ENCODE measurements at regions not wholly inside any gene's neighbourhood (a gene's known extent, or its start where the extent isn't known, plus 50 kb on each side); places are given as distances from the start of the nearest gene placed in this dataset.

DNA sequence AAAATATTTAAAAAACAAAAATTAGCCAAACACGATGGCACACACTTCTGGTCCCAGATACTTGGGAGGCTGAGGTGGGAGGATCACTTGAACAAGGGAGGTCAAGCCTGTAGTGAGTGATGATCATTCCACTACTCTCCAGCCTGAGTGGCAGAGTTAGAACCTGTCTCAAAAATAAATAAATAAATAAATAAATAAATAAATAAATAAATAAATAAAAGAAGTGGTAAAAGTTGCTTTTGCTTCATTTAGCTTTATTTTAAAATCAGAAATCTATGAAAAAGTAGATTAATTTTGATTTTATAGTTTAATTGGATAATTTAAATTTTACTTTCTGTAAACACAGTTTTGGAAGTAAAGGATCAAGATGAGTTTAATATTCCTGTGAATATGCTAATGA is 552.9 kb upstream of the PCDH10 start:
- TF ChIP-seq CTCF (conservative IDR thresholded peaks at IDR 0.05; ENCODE audit: control insufficient read depth, insufficient read depth, low read depth, low read length): no peak
- no peak for DNase-seq (ENCODE audit: low read depth)

GRCh38 chr4:132605551-132605950 is 543.5 kb upstream of the PCDH10 start:
- TF ChIP-seq CTCF (conservative IDR thresholded peaks at IDR 0.05; ENCODE audit: control insufficient read depth, insufficient read depth, low read depth, low read length): no peak
- no peak overlapping the region for H3K4me3 ChIP-seq (ENCODE audit: control insufficient read depth, low read depth, low read length)
- no peak for DNase-seq (ENCODE audit: low read depth)

More for the DNA sequence above, 552.9 kb upstream of the PCDH10 start:
- H3K4me3 ChIP-seq (ENCODE audit: control insufficient read depth, low read depth, low read length): no peak overlapping the region

- no peak overlapping the region for H3K4me3 ChIP-seq (ENCODE audit: control insufficient read depth, low read depth, low read length)
- no peak for DNase-seq (ENCODE audit: low read depth)
- peak; percentile 35 for TF ChIP-seq CTCF (conservative IDR thresholded peaks at IDR 0.05; ENCODE audit: control insufficient read depth, insufficient read depth, low read depth, low read length)
Observed at GRCh38 chr4:132614682-132615081, 534.4 kb upstream of the PCDH10 start.

DNA sequence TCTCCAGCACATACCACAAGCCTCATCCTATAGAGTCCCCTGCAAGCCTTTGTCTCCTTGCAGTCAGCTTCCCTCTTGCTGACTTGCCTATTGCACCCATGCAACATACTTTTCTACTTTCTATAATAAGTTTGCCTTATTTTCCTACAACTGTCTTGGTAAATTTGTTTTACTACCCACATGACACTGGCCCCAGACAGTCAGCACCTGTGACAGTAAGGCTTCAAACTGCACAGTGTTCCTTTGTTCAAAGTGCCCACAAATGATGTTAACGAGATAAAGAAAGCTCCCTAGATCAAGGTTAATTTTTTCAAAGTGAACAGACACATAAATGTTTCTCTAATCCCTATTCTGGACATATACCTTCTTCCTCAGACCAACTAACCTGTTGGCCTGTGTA is 529.1 kb upstream of the PCDH10 start:
- DNase-seq (ENCODE audit: low read depth): no peak
- no peak for TF ChIP-seq CTCF (conservative IDR thresholded peaks at IDR 0.05; ENCODE audit: control insufficient read depth, insufficient read depth, low read depth, low read length)
- H3K4me3 ChIP-seq (ENCODE audit: control insufficient read depth, low read depth, low read length): no peak overlapping the region

DNA sequence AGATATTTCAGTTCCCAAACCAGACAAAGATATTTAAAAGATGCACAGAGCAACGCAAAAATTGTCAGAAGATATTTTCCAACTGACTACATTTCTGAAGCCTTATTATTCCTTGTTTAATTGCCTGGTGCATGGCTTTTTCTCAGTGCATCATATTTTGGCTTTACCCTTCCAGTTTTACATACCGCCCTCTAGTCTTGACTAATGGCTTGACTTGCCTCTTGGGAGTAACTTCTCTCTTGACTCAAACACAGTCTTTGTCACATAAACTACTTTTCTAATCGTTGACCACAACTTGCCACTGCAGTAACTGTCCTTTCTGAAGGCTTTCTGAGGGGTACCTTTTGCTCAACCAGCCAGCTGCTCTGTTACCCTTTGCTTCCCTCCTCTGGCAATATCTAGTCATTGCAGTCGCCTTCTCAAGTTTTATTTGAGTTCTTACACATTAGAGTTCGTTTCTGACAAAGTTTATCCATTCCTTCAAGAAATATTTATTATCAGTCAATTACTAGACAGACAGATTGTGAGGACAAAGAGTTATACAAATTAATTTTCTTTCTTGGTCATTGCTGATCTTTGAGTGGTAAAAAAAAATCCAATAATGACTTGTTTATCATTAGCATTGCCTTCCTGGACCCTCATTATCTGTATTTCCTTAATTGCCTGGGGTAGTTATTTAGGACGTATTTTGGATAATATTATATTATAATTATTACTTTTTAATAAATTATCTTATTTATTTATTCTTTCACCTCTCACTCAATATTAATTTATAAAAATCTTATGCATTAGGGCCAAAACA is 506.9 kb upstream of the PCDH10 start:
- TF ChIP-seq CTCF (conservative IDR thresholded peaks at IDR 0.05; ENCODE audit: control insufficient read depth, insufficient read depth, low read depth, low read length): peak; percentile 51
- DNase-seq (ENCODE audit: low read depth): peak; percentile 9
- H3K4me3 ChIP-seq (ENCODE audit: control insufficient read depth, low read depth, low read length): no peak overlapping the region

DNA sequence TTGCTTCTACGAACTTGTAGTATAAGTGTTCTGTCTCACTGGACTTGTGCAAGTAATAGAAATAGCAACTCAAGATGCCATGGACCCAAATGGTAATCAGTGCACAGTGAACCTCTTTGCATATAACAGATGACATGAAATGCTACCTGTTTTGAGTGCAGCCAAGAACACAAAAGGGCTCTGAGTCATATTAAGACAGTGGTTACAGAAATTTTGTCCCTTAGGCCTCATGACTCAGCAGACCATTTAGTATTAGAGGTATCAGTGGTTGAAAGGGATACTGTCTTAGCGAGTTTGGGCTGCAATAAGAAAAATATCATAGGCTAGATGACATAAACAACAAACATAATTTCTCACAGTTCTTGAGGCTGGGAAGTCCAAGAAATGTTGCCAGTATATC is 502.9 kb upstream of the PCDH10 start:
- no peak for DNase-seq (ENCODE audit: low read depth)
- no peak overlapping the region for H3K4me3 ChIP-seq (ENCODE audit: control insufficient read depth, low read depth, low read length)
- TF ChIP-seq CTCF (conservative IDR thresholded peaks at IDR 0.05; ENCODE audit: control insufficient read depth, insufficient read depth, low read depth, low read length): no peak

Data from fibroblast of mammary gland (primary cell).